NCI-H1694 (cell line): ENCODE measurements at regions not wholly inside any gene's neighbourhood (a gene's known extent, or its start where the extent isn't known, plus 50 kb on each side); places are given as distances from the start of the nearest gene placed in this dataset.
A peak's percentile ranks its signal among the peaks of the same experiment; 100 is the strongest.
"Not testable (repeated sequence)": the region's sequence is repeated elsewhere in the genome, so short reads cannot be mapped to it uniquely, and the experiment has no call there.

ENCODE experiments used
- DNase-seq: peaks from one replicate; lab custom pipeline; 2025; lab: John Stamatoyannopoulos, UW

GRCh38 chr4:57875829-57876392 lies 765.7 kb upstream of the IGFBP7 start:
- no peak for DNase-seq

GRCh38 chr4:57866468-57867171 lies 756.4 kb upstream of the IGFBP7 start:
- no peak for DNase-seq

- no peak for DNase-seq
These were observed 755.1 kb upstream of the IGFBP7 start for GRCh38 chr4:57865264-57865663.

GRCh38 chr4:57854748-57855147 lies 744.6 kb upstream of the IGFBP7 start:
- DNase-seq, result no peak

- DNase-seq, result no peak
These were observed 740.0 kb upstream of the IGFBP7 start for GRCh38 chr4:57850141-57850540.

- no peak for DNase-seq
These were observed 721.9 kb upstream of the IGFBP7 start for GRCh38 chr4:57832083-57832482.

- DNase-seq, result no peak
These were observed 679.5 kb upstream of the IGFBP7 start for GRCh38 chr4:57789666-57790065.

GRCh38 chr4:57777876-57778275 lies 667.7 kb upstream of the IGFBP7 start:
- DNase-seq, result no peak

- DNase-seq, result no peak
These were observed 664.5 kb upstream of the IGFBP7 start for GRCh38 chr4:57774681-57775080.

GRCh38 chr4:57774171-57774570 lies 664.0 kb upstream of the IGFBP7 start:
- no peak for DNase-seq

- DNase-seq, result no peak
These were observed 656.2 kb upstream of the IGFBP7 start for GRCh38 chr4:57766341-57766740.

GRCh38 chr4:57764856-57765255 lies 654.7 kb upstream of the IGFBP7 start:
- DNase-seq, result no peak

- DNase-seq, result no peak
These were observed 652.9 kb upstream of the IGFBP7 start for GRCh38 chr4:57763070-57763469.

GRCh38 chr4:57740625-57741190 lies 630.5 kb upstream of the IGFBP7 start:
- no peak for DNase-seq

GRCh38 chr4:57736781-57737180 lies 626.6 kb upstream of the IGFBP7 start:
- no peak for DNase-seq

GRCh38 chr4:57734104-57734670 lies 624.0 kb upstream of the IGFBP7 start:
- no peak for DNase-seq

GRCh38 chr4:57729775-57730570 lies 619.8 kb upstream of the IGFBP7 start:
- not testable (repeated sequence) for DNase-seq

GRCh38 chr4:57726154-57726553 lies 616.0 kb upstream of the IGFBP7 start:
- no peak for DNase-seq

- no peak for DNase-seq
These were observed 609.3 kb upstream of the IGFBP7 start for GRCh38 chr4:57719456-57719855.

- DNase-seq, result not testable (repeated sequence)
These were observed 604.1 kb upstream of the IGFBP7 start for GRCh38 chr4:57714313-57714712.

- no peak for DNase-seq
These were observed 599.9 kb upstream of the IGFBP7 start for GRCh38 chr4:57710053-57710452.

GRCh38 chr4:57691370-57691769 lies 581.2 kb upstream of the IGFBP7 start:
- DNase-seq, result peak; percentile 29
